GM23338 (cell line): ENCODE measurements at regions not wholly inside any gene's neighbourhood (a gene's known extent, or its start where the extent isn't known, plus 50 kb on each side); places are given as distances from the start of the nearest gene placed in this dataset.

Source experiments
- CREB1 ChIP-seq: fragments of 250-450 bp; sonication (Bioruptor Pico); IDR thresholded peaks from 2 replicates; pipeline ENCODE4 v1.5.0; 2020; ENCODE audit warnings: low read depth, mild to moderate bottlenecking, moderate library complexity
- EZH2 ChIP-seq: fragments of 200-600 bp; sonication (generic); IDR thresholded peaks from one replicate; pipeline ENCODE4 v1.8.0; 2017; ENCODE audit warnings: antibody characterized with exemption, mild to moderate bottlenecking, low read depth; ENCODE audit not compliant: unreplicated experiment
- EZH2phosphoT487 ChIP-seq: fragments of 200-600 bp; sonication (generic); IDR thresholded peaks from one replicate; pipeline ENCODE4 v1.8.1; 2018; ENCODE audit warnings: antibody characterized with exemption; ENCODE audit not compliant: unreplicated experiment
- JUNB ChIP-seq: IDR thresholded peaks from one replicate; pipeline ENCODE4 v1.6.1; 2016; ENCODE audit warnings: antibody characterized with exemption; ENCODE audit not compliant: unreplicated experiment
- POLR2AphosphoS5 ChIP-seq: IDR thresholded peaks from 2 replicates; pipeline ENCODE4 v1.6.1; 2016; ENCODE audit warnings: antibody characterized with exemption, low read depth
- TF ChIP-seq, protein P1 (sequence below), 2 experiments: fragments of 200-600 bp in 1 of 2; sonication (generic) in 1 of 2; conservative IDR thresholded peaks; 2 replicates each; pipeline versions ENCODE4 v1.5.1 to v1.6.1; 2016 to 2017; ENCODE audit warnings: antibody characterized with exemption in 2 of 2, low read depth in 2 of 2, mild to moderate bottlenecking in 2 of 2, moderate library complexity in 1 of 2
- TF ChIP-seq, protein P2 (sequence below): IDR thresholded peaks from one replicate; pipeline ENCODE4 v1.6.1; 2018; ENCODE audit warnings: antibody characterized with exemption; ENCODE audit not compliant: unreplicated experiment

- TF ChIP-seq EZH2phosphoT487 (no peak), EZH2 (no peak), POLR2AphosphoS5 (no peak), JUNB (no peak), CREB1 (CRISPR knock-in tag) (no peak)
- TF ChIP-seq, protein P1, sequence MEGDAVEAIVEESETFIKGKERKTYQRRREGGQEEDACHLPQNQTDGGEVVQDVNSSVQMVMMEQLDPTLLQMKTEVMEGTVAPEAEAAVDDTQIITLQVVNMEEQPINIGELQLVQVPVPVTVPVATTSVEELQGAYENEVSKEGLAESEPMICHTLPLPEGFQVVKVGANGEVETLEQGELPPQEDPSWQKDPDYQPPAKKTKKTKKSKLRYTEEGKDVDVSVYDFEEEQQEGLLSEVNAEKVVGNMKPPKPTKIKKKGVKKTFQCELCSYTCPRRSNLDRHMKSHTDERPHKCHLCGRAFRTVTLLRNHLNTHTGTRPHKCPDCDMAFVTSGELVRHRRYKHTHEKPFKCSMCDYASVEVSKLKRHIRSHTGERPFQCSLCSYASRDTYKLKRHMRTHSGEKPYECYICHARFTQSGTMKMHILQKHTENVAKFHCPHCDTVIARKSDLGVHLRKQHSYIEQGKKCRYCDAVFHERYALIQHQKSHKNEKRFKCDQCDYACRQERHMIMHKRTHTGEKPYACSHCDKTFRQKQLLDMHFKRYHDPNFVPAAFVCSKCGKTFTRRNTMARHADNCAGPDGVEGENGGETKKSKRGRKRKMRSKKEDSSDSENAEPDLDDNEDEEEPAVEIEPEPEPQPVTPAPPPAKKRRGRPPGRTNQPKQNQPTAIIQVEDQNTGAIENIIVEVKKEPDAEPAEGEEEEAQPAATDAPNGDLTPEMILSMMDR (conservative IDR thresholded peaks at IDR 0.05; ENCODE audit: low read depth in 2 of 2) = no peak
- TF ChIP-seq, protein P2, sequence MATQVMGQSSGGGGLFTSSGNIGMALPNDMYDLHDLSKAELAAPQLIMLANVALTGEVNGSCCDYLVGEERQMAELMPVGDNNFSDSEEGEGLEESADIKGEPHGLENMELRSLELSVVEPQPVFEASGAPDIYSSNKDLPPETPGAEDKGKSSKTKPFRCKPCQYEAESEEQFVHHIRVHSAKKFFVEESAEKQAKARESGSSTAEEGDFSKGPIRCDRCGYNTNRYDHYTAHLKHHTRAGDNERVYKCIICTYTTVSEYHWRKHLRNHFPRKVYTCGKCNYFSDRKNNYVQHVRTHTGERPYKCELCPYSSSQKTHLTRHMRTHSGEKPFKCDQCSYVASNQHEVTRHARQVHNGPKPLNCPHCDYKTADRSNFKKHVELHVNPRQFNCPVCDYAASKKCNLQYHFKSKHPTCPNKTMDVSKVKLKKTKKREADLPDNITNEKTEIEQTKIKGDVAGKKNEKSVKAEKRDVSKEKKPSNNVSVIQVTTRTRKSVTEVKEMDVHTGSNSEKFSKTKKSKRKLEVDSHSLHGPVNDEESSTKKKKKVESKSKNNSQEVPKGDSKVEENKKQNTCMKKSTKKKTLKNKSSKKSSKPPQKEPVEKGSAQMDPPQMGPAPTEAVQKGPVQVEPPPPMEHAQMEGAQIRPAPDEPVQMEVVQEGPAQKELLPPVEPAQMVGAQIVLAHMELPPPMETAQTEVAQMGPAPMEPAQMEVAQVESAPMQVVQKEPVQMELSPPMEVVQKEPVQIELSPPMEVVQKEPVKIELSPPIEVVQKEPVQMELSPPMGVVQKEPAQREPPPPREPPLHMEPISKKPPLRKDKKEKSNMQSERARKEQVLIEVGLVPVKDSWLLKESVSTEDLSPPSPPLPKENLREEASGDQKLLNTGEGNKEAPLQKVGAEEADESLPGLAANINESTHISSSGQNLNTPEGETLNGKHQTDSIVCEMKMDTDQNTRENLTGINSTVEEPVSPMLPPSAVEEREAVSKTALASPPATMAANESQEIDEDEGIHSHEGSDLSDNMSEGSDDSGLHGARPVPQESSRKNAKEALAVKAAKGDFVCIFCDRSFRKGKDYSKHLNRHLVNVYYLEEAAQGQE = no peak
Measured at GRCh38 chr3:188058569-188059184, 95.3 kb upstream of the LPP start.
